Fibroblast of mammary gland (primary cell): ENCODE measurements at regions not wholly inside any gene's neighbourhood (a gene's known extent, or its start where the extent isn't known, plus 50 kb on each side); places are given as distances from the start of the nearest gene placed in this dataset.

ENCODE experiments used
- DNase-seq: peaks from one replicate; pipeline ENCODE4 v3.0.0-alpha.2; 2010; ENCODE audit warnings: low read depth
- H3K4me3 ChIP-seq: 2 replicates; pipeline ENCODE4 v1.5.1; 2011; ENCODE audit warnings: low read depth, mild to moderate bottlenecking, low read length, moderate library complexity; ENCODE audit not compliant: control insufficient read depth
- TF ChIP-seq, protein P1 (sequence below): conservative IDR thresholded peaks from 2 replicates; pipeline ENCODE4 v1.5.1; 2011; ENCODE audit warnings: low read depth, low read length, inconsistent platforms; ENCODE audit not compliant: control insufficient read depth, insufficient read depth

GRCh38 chr2:57084697-57085281 is 901.0 kb downstream of the CCDC85A start:
- DNase-seq = no peak
- TF ChIP-seq, protein P1, sequence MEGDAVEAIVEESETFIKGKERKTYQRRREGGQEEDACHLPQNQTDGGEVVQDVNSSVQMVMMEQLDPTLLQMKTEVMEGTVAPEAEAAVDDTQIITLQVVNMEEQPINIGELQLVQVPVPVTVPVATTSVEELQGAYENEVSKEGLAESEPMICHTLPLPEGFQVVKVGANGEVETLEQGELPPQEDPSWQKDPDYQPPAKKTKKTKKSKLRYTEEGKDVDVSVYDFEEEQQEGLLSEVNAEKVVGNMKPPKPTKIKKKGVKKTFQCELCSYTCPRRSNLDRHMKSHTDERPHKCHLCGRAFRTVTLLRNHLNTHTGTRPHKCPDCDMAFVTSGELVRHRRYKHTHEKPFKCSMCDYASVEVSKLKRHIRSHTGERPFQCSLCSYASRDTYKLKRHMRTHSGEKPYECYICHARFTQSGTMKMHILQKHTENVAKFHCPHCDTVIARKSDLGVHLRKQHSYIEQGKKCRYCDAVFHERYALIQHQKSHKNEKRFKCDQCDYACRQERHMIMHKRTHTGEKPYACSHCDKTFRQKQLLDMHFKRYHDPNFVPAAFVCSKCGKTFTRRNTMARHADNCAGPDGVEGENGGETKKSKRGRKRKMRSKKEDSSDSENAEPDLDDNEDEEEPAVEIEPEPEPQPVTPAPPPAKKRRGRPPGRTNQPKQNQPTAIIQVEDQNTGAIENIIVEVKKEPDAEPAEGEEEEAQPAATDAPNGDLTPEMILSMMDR = no peak

DNA sequence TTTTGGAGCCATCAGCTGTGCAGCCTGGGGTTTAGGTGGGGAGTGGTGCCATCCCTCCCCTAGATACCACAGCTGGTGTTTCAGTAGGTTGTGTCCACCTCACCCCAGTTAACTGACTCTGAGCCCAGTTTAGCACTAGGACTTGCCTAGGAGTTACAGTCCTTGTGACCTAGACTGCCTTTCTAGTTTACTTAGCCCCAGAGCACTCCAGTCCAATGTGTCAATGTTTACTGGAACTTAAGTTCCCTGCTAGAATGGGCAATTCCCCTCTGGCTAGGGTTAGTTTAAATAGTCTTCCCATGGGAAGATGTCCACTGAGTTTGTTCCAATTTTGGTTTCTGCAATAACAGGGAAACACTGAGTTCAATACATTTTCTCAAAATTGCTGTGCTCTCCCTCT is 909.2 kb downstream of the CCDC85A start:
- no peak for DNase-seq
- H3K4me3 ChIP-seq = no peak overlapping the region
- TF ChIP-seq, protein P1 = no peak

More at GRCh38 chr2:57084697-57085281, 901.0 kb downstream of the CCDC85A start:
- no peak overlapping the region for H3K4me3 ChIP-seq

DNA sequence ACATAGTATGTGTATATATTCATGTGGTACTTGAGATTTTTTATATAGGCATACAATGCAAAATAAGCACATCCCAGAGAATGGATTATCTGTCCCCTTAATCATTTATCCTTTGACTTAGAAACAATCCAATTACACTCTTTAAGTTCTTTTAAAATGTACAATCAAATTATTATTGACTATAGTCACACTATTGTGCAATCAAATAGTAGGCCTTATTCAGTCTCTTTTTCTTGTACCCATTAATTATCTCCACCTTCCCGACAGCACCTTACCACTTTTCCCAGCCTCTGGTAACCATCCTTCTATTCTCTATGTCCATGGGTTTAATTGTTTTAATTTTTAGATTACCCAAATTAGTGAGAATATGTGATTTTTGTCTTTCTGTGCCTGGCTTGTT is 914.1 kb downstream of the CCDC85A start:
- TF ChIP-seq, protein P1 = no peak
- no peak overlapping the region for H3K4me3 ChIP-seq
- DNase-seq = no peak

DNA sequence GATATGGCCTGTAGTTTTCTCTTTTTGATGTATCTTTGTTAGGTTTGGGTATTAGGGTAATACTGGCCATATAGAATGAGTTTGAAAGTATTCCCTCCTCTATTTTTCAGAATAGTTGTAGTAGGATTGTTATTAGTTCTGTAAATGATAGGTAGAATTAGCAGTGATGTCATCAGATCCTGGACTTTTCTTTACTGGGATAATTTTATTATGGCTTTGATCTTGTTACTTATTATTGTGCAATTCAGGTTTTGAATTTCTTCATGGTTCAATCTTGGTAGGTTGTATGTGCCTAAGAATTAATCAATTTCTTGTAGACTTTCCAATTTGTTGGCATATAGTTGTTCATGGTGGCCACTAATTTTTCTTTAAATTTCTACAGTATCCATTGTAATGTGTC is 916.6 kb downstream of the CCDC85A start:
- DNase-seq = no peak
- TF ChIP-seq, protein P1 = no peak

GRCh38 chr2:57105694-57106093 is 921.9 kb downstream of the CCDC85A start:
- no peak for DNase-seq
- no peak overlapping the region for H3K4me3 ChIP-seq
- TF ChIP-seq, protein P1 = no peak

More for the DNA sequence above, 916.6 kb downstream of the CCDC85A start:
- no peak overlapping the region for H3K4me3 ChIP-seq

DNA sequence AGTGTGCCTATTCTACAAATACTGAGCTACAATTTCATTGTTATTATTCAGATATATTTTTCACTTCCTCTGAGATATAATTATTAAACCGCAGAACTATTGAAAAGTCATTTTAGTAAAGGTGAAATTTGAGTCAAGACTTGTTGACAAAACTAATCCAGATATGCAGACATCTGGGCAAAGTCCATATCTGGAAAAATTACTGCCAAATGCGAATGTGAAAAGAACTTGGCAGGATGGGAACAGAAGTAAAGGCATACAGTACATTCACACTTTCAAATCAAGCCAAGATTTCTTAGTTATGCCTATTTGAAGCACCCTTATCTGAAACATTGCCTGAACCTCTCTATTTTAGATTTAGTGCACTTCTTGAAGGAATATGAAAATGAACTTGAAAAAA is 923.6 kb downstream of the CCDC85A start:
- no peak overlapping the region for H3K4me3 ChIP-seq
- TF ChIP-seq, protein P1 = no peak

GRCh38 chr2:57111531-57111930 is 927.7 kb downstream of the CCDC85A start:
- DNase-seq = no peak
- TF ChIP-seq, protein P1 = no peak
- H3K4me3 ChIP-seq = no peak overlapping the region

More for the DNA sequence above, 923.6 kb downstream of the CCDC85A start:
- no peak for DNase-seq
